ENCODE measurements at regions not wholly inside any gene's neighbourhood (a gene's known extent, or its start where the extent isn't known, plus 50 kb on each side); places are given as distances from the start of the nearest gene placed in this dataset.

DNA sequence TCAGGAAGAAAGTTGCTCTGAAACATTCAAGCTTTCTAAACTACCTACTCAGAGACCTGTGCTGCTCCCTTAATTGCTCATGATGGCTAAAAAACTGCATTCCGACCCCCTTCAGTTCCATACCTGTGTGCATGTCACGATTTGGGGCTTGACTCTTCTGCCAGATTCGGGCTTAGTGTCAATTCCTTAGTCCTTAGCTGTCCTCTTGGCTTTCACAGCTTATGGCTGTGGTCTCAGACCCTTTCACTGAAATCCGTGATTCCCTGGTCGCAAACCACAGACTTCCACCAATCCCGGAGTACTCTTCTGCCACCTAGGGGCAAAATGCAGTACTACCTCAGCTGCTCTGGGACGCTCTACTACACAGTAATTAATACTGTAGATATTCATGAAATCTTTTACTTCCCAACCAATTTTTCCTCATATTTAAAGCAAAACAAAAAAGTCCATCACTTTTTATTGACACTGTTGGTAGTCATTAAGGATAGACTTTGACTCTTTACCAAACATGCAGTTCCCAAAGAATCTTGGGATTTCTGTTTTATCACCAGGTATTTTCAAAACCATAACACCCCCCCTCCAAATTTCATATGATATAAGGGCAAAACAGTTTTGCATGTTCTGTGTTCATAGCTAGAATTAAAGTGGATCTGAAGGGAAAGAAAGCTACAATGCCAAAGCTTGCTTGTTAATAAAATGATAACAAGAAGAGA, 617.4 kb downstream of the SLCO4C1 start (continued):
- TF ChIP-seq, protein P1, sequence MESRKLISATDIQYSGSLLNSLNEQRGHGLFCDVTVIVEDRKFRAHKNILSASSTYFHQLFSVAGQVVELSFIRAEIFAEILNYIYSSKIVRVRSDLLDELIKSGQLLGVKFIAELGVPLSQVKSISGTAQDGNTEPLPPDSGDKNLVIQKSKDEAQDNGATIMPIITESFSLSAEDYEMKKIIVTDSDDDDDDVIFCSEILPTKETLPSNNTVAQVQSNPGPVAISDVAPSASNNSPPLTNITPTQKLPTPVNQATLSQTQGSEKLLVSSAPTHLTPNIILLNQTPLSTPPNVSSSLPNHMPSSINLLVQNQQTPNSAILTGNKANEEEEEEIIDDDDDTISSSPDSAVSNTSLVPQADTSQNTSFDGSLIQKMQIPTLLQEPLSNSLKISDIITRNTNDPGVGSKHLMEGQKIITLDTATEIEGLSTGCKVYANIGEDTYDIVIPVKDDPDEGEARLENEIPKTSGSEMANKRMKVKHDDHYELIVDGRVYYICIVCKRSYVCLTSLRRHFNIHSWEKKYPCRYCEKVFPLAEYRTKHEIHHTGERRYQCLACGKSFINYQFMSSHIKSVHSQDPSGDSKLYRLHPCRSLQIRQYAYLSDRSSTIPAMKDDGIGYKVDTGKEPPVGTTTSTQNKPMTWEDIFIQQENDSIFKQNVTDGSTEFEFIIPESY (IDR thresholded peaks at IDR 0.05; ENCODE audit: borderline replicate concordance, low read depth) = no peak
- TF ChIP-seq ELF1 (IDR thresholded peaks at IDR 0.05) (no peak), RCOR1 (IDR thresholded peaks at IDR 0.05; ENCODE audit: low read length) (no peak), YY1 (IDR thresholded peaks at IDR 0.05; ENCODE audit: low read depth) (no peak), MXI1 (IDR thresholded peaks at IDR 0.05; ENCODE audit: low read depth, low read length) (no peak), JUND (IDR thresholded peaks at IDR 0.05) (no peak), POLR2AphosphoS5 (IDR thresholded peaks at IDR 0.05; ENCODE audit: low read depth, low read length) (no peak)
- TF ChIP-seq, protein P2, sequence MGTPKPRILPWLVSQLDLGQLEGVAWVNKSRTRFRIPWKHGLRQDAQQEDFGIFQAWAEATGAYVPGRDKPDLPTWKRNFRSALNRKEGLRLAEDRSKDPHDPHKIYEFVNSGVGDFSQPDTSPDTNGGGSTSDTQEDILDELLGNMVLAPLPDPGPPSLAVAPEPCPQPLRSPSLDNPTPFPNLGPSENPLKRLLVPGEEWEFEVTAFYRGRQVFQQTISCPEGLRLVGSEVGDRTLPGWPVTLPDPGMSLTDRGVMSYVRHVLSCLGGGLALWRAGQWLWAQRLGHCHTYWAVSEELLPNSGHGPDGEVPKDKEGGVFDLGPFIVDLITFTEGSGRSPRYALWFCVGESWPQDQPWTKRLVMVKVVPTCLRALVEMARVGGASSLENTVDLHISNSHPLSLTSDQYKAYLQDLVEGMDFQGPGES (IDR thresholded peaks at IDR 0.05; ENCODE audit: low read depth, low read length) = no peak

DNA sequence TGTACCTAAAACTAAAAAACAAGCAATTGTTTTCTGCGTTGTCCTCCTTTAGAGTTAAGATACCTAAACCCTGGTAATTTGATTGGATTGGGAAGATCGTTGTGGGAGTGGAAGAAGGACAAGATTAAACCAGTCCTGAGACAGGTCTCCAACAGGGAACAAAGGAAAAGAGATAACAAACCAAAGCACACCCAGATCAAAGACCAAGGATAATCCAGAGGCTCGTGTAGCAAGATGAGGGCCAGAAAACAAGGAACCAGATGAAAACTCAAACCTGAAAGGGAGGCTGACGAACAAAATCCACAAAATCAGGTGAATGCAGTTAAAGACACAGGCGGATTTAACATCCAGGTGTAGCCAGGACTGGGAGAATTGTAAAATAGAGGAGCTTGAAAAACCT, 618.1 kb downstream of the SLCO4C1 start:
- Histone ChIP-seq H3K27me3 (ENCODE audit: insufficient read depth) (no peaks in the 10 kb centered on the region), H3K4me3 (ENCODE audit: low read depth in 2 of 2, low read length in 1 of 2) (no peak overlapping the region), H3K4me2 (no peak overlapping the region), H2AFZ (ENCODE audit: low read depth) (no peak overlapping the region), H3K27ac (ENCODE audit: low read depth in 2 of 2, low read length in 1 of 2) (no peak overlapping the region), H3K36me3 (replicated peaks in 1 of 2; ENCODE audit: control insufficient read depth in 1 of 2, insufficient read depth in 2 of 2, low read length in 1 of 2) (no peaks in the 10 kb centered on the region), H4K20me1 (ENCODE audit: insufficient read depth) (no peaks in the 10 kb centered on the region), H3F3A (replicated peaks; ENCODE audit: insufficient read depth) (no peaks in the 10 kb centered on the region), H3K9me2 (no peaks in the 10 kb centered on the region), H3K4me1 (ENCODE audit: control insufficient read depth in 1 of 2, insufficient read depth in 2 of 2, low read depth in 1 of 2, low read length in 1 of 2) (peaks cover 0 to 7% of the 10 kb centered on the region in 2 experiments; a peak in 1 of 4 replicates), H3K9ac (no peak overlapping the region), H3K9me3 (no peaks in the 10 kb centered on the region), H3K79me2 (ENCODE audit: insufficient read depth) (no peaks in the 10 kb centered on the region)
- DNase-seq = no peak
- POLR2A ChIA-PET = no interaction called here
- CTCF ChIA-PET = interaction anchor here (0.6 to 1.9 kb wide), 35 partner anchors 10 to 1562 kb away, joined by 3 to 23 read pairs (median 4); no protein-coding TSS in a partner anchor
- 38% methylated on average over 5 of the region's 5 CpGs for WGBS (ENCODE audit: low lambda C conversion rate)
- no peak for TF ChIP-seq EZH2phosphoT487 (IDR thresholded peaks at IDR 0.05; ENCODE audit: borderline replicate concordance, low read depth)
- TF ChIP-seq RFX5 (IDR thresholded peaks at IDR 0.05; ENCODE audit: low read length) = no peak
- TF ChIP-seq TAF1 (IDR thresholded peaks at IDR 0.05; ENCODE audit: borderline replicate concordance, low read depth, low read length) = no peak
- TF ChIP-seq FOSL2 (IDR thresholded peaks at IDR 0.05; ENCODE audit: borderline replicate concordance, low read depth) = no peak
- TF ChIP-seq, protein P3, sequence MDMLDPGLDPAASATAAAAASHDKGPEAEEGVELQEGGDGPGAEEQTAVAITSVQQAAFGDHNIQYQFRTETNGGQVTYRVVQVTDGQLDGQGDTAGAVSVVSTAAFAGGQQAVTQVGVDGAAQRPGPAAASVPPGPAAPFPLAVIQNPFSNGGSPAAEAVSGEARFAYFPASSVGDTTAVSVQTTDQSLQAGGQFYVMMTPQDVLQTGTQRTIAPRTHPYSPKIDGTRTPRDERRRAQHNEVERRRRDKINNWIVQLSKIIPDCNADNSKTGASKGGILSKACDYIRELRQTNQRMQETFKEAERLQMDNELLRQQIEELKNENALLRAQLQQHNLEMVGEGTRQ (IDR thresholded peaks at IDR 0.05; ENCODE audit: borderline replicate concordance, low read depth, low read length) = no peak
- no peak for TF ChIP-seq POLR2AphosphoS5 (IDR thresholded peaks at IDR 0.05; ENCODE audit: low read depth, low read length)
- TF ChIP-seq NFIC (IDR thresholded peaks at IDR 0.05; ENCODE audit: borderline replicate concordance) = no peak
- no peak for TF ChIP-seq SIN3A (IDR thresholded peaks at IDR 0.05; ENCODE audit: borderline replicate concordance, low read depth, low read length)
- TF ChIP-seq, protein P4, sequence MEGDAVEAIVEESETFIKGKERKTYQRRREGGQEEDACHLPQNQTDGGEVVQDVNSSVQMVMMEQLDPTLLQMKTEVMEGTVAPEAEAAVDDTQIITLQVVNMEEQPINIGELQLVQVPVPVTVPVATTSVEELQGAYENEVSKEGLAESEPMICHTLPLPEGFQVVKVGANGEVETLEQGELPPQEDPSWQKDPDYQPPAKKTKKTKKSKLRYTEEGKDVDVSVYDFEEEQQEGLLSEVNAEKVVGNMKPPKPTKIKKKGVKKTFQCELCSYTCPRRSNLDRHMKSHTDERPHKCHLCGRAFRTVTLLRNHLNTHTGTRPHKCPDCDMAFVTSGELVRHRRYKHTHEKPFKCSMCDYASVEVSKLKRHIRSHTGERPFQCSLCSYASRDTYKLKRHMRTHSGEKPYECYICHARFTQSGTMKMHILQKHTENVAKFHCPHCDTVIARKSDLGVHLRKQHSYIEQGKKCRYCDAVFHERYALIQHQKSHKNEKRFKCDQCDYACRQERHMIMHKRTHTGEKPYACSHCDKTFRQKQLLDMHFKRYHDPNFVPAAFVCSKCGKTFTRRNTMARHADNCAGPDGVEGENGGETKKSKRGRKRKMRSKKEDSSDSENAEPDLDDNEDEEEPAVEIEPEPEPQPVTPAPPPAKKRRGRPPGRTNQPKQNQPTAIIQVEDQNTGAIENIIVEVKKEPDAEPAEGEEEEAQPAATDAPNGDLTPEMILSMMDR (IDR thresholded peaks at IDR 0.05) = no peak
- TF ChIP-seq JUND (IDR thresholded peaks at IDR 0.05) = no peak
- TF ChIP-seq, protein P5, sequence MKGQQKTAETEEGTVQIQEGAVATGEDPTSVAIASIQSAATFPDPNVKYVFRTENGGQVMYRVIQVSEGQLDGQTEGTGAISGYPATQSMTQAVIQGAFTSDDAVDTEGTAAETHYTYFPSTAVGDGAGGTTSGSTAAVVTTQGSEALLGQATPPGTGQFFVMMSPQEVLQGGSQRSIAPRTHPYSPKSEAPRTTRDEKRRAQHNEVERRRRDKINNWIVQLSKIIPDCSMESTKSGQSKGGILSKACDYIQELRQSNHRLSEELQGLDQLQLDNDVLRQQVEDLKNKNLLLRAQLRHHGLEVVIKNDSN (IDR thresholded peaks at IDR 0.05; ENCODE audit: borderline replicate concordance, low read depth) = no peak

Measured in SK-N-SH (cell line).